Nephron progenitor cell (in vitro differentiated cells): ENCODE measurements at regions not wholly inside any gene's neighbourhood (a gene's known extent, or its start where the extent isn't known, plus 50 kb on each side); places are given as distances from the start of the nearest gene placed in this dataset.

ENCODE experiments used
- DNase-seq: peaks from one replicate; pipeline ENCODE4 v3.0.0; 2021
- H3K27ac Mint-ChIP-seq: 2 replicates; pipeline ENCODE4 v1.8.0; 2021; ENCODE audit warnings: mild to moderate bottlenecking, moderate library complexity, mixed read lengths
- H3K27me3 Mint-ChIP-seq: 2 replicates; pipeline ENCODE4 v1.8.0; 2021; ENCODE audit warnings: mild to moderate bottlenecking, low read depth, mixed read lengths; ENCODE audit not compliant: poor library complexity
- H3K36me3 Mint-ChIP-seq: 2 replicates; pipeline ENCODE4 v1.8.0; 2021; ENCODE audit warnings: low read depth, mixed read lengths
- H3K4me1 Mint-ChIP-seq: 2 replicates; pipeline ENCODE4 v1.8.0; 2021; ENCODE audit warnings: mixed read lengths
- H3K4me3 Mint-ChIP-seq: 2 replicates; pipeline ENCODE4 v1.8.0; 2021; ENCODE audit warnings: mild to moderate bottlenecking, moderate library complexity, mixed read lengths
- H3K9me3 Mint-ChIP-seq: 2 replicates; pipeline ENCODE4 v1.8.0; 2021; ENCODE audit warnings: mild to moderate bottlenecking, moderate library complexity, mixed read lengths
- TF ChIP-seq, protein P1 (sequence below): fragments of 200-600 bp; sonication (generic); IDR thresholded peaks from 2 replicates; pipeline ENCODE4 v1.5.0; 2021; ENCODE audit warnings: antibody characterized with exemption

- TF ChIP-seq, protein P1, sequence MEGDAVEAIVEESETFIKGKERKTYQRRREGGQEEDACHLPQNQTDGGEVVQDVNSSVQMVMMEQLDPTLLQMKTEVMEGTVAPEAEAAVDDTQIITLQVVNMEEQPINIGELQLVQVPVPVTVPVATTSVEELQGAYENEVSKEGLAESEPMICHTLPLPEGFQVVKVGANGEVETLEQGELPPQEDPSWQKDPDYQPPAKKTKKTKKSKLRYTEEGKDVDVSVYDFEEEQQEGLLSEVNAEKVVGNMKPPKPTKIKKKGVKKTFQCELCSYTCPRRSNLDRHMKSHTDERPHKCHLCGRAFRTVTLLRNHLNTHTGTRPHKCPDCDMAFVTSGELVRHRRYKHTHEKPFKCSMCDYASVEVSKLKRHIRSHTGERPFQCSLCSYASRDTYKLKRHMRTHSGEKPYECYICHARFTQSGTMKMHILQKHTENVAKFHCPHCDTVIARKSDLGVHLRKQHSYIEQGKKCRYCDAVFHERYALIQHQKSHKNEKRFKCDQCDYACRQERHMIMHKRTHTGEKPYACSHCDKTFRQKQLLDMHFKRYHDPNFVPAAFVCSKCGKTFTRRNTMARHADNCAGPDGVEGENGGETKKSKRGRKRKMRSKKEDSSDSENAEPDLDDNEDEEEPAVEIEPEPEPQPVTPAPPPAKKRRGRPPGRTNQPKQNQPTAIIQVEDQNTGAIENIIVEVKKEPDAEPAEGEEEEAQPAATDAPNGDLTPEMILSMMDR = no peak
- no peak overlapping the region for H3K27ac Mint-ChIP-seq
- H3K27me3 Mint-ChIP-seq = peaks cover 3% of the 10 kb centered on the region
- peaks cover 56% of the 10 kb centered on the region for H3K4me1 Mint-ChIP-seq
- H3K9me3 Mint-ChIP-seq = no peaks in the 10 kb centered on the region
- H3K4me3 Mint-ChIP-seq = no peak overlapping the region
- H3K36me3 Mint-ChIP-seq = no peaks in the 10 kb centered on the region
- no peak for DNase-seq
Observed at GRCh38 chr20:23156842-23157423, 70.8 kb upstream of the CD93 start.

DNA sequence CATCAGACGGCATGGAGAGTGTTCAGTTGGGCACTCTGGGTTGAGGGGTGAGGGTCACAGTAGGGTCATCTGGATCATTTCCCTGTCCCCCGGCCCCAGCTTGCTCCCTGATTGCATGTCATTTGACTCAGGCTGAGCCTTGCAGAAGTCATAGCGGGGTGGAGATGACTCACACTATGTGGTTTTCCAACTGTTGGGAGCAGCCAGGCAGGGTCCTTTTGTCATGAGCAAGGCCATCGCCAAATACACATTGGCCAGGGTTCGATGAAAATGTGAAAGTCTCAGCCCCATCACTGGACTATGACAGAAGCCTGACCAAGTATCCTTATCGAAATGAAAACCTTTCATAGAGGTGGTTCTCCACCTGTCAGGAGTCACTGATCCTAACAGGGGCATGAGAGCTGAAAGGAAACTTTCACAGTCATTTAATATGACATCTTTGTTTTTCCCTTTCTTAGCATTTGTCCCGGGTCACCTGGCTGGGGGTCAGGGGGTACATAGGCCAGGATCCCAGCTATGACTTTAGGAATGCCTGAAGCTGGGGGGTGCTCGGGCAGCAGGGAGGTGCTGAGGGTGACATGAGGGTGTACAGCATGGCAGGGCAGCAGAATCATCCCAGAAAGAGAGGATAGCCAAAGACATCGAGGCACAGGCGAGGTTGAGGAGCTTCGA is 70.2 kb upstream of the CD93 start:
- peak overlapping the region; percentile 87 for H3K27ac Mint-ChIP-seq
- H3K9me3 Mint-ChIP-seq = no peaks in the 10 kb centered on the region
- peaks cover 63% of the 10 kb centered on the region for H3K4me1 Mint-ChIP-seq
- H3K36me3 Mint-ChIP-seq = no peaks in the 10 kb centered on the region
- TF ChIP-seq, protein P1 = no peak
- no peak for DNase-seq
- H3K27me3 Mint-ChIP-seq = peaks cover 3% of the 10 kb centered on the region
- no peak overlapping the region for H3K4me3 Mint-ChIP-seq

GRCh38 chr20:23155141-23155590 is 69.0 kb upstream of the CD93 start:
- TF ChIP-seq, protein P1 = no peak
- H3K4me3 Mint-ChIP-seq = no peak overlapping the region
- peaks cover 55% of the 10 kb centered on the region for H3K4me1 Mint-ChIP-seq
- no peak for DNase-seq
- no peak overlapping the region for H3K27ac Mint-ChIP-seq
- no peaks in the 10 kb centered on the region for H3K9me3 Mint-ChIP-seq
- H3K27me3 Mint-ChIP-seq = peaks cover 7% of the 10 kb centered on the region
- H3K36me3 Mint-ChIP-seq = no peaks in the 10 kb centered on the region

DNA sequence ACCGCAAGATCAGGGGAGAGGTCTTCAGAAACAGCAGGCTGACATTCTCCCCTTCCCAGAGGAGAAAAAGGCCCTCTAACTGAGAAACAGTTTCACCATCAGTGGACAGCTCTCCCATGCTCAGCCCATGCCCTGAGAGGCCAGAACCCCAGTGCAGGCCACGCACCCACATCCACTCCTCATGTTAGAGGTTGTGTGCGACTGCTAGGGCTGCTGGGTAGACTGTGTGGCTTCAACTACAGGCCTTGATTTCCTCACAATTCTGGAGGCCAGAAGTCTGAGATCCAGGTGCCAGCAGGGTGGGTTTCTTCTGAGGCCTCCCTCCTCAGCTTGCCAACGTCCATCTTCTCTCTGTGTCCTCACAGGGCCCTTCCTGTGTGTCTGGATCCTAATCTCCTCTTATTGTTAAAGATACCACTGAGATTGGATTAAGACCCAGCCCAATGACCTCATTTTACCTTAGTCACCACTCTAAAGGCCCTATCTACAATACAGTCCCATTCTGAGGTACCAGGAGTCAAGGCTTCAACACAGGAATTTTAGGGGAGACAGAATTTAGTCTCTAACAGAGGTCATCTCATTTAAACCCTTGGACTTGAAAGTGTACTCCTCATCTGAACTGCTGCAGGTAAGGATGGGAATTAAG is 67.7 kb upstream of the CD93 start:
- Mint-ChIP-seq H3K36me3 (no peaks in the 10 kb centered on the region), H3K9me3 (no peaks in the 10 kb centered on the region), H3K4me1 (peaks cover 42% of the 10 kb centered on the region), H3K4me3 (no peak overlapping the region), H3K27ac (no peak overlapping the region), H3K27me3 (peaks cover 7% of the 10 kb centered on the region)
- no peak for DNase-seq
- TF ChIP-seq, protein P1 = no peak

DNA sequence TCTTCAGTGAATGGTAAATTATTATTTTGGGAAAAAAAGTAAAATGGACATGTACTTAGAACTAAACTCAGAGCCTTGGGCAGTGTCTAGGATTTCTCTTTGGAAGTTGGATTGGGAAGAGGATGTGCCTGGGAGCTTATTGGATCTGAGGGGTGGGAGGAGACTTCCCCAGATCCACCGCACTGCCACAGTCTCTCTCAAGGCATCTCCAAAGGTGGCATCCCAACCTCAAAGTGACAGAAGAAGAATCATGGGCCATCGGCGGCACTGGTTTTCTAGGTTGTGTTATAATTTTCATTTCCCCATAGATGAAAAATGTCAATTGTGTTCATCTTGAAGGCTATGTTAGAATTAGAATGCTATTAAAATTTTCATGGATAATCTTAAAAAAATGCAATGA is 66.8 kb upstream of the CD93 start:
- DNase-seq = no peak
- no peaks in the 10 kb centered on the region for H3K36me3 Mint-ChIP-seq
- no peak overlapping the region for H3K27ac Mint-ChIP-seq

More for the DNA sequence above, 66.8 kb upstream of the CD93 start:
- Mint-ChIP-seq H3K4me1 (peaks cover 45% of the 10 kb centered on the region), H3K27me3 (peaks cover 7% of the 10 kb centered on the region), H3K9me3 (no peaks in the 10 kb centered on the region), H3K4me3 (no peak overlapping the region)
- TF ChIP-seq, protein P1 = no peak
